Amniotic stem cell (primary cell): ENCODE measurements at regions not wholly inside any gene's neighbourhood (a gene's known extent, or its start where the extent isn't known, plus 50 kb on each side); places are given as distances from the start of the nearest gene placed in this dataset.
A peak's percentile ranks its signal among the peaks of the same experiment; 100 is the strongest.

Experiments
- DNase-seq: peaks from one replicate; lab custom pipeline; 2025; lab: John Stamatoyannopoulos, UW

DNA sequence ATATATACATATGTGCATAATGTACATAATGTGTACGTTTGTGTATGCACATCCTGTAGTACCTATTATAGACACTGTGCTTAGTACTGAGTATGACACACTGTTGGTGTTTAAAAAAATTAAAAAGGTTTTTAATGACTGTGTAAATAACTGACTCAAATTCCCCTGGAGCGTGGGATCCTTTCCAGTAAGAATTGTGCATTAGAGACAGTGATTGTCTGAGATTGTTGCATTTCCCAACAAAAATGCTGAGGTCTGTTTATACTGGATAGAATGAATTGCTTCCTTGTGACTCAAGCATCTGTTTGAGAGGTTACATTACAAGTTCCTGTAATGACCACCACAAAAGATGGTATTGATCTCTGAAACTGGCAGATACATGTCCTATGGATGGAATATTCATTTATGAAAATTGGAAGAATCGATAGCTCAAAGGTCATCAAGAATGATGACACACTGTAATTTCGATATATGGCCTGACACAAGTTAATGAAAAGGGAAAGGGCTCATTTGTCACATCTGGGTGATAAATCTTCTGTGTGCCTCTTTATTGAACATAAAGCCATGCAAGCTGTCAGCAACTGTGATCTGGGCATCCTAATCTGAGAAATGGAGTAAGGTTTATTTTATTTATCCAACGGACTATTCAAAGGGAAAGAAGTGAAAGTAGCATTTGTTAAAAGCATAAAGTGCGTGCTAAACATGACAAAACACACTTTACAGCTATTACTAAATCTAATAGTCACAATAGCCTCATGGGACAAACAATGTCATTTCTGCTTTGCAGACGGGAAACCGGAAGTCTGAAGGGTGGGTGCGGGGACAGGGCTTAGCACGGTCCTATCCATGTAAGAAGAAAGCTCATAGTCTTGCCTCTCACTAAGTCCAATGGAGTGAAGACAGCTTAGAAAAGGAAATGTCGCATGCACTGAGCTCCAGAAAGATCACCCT lies 228.8 kb downstream of the CDH11 start:
- DNase-seq, result peak; percentile 32

DNA sequence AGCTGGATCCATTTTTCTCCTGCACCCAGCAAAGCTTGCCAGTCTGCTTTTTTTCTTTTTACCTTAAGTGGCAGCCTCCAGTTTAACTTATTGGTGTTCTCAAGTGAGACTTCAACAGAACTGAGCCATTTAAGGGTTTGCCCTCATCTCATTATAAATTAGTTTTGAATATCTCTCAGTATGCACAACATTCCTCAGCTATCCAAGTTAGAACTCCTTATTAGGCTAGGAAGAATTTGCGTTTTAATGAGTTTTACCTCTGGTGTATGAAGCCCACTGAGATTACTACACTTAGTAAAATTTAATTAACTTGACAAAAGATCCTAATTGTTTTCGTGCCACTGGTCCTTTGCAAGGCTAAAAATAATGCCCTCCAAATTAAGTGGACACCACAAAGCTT lies 232.4 kb downstream of the CDH11 start:
- no peak for DNase-seq

DNA sequence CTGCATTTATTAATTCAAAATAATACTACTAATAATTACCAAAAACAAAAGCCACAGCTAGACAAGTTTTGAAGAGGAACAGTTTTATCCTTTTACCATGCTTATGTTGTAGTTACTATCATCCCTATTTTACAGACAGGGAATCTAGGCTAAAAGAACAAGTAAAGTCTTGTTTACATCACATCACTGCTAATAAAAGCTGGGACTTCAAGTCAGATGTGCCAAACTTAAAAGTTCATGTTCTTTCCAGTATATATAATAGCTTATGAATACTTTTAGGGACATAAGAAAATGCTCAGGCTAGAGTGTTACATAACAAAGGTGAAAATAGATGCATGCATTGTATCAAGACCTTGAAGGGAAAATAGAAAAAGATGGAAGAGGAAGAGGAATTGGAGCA lies 234.2 kb downstream of the CDH11 start:
- no peak for DNase-seq

DNA sequence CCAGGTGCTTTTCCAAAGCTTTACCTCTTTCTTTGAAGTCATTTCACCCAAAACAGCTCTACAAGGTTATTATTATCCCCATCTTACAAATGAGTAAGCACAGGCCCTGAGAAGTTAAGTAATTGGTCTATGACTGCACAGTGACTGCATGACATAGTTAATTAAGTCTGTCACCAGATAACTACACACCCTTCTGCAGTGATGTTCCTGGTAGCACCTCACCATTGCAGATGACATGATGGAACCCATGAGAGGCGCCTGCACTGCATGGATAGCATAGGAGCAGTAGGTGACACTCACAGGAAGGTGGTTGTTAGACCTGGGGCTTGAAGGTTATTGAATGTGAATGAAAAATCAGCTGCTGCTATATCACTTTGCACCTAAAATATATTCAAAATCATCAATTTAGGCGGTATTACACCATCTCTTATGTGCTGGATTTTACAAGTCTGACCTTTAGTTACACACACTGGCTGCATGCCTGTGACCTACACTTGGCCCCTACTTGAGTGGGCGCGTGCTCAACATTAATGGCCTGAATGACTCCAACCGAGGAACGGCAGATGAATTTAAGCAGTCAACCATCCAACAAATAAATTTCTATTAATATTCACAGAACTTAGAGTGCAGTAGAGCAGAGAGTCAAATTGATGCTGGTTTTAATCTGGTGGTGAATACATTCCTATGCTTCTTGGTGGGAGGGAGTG lies 239.6 kb downstream of the CDH11 start:
- no peak for DNase-seq

DNA sequence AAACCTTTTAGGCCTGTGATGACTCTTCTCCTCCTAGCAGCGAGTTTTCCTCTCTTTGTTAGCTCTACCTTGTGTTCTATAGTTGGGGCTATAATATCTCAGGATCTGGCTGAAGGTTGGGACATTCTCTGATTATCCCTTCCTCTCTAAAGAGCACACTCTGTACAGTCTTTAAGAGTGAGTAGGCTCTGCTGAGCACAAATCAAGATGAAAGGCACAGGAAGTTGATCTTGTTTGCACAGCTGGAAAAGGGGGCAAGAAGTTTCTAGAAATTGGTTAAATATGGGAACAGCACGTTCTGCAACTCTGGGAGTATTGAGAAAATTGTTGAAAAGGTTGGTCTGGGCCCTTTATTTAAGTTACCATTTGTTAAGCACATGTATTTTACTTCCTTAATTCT lies 240.9 kb downstream of the CDH11 start:
- DNase-seq, result no peak

DNA sequence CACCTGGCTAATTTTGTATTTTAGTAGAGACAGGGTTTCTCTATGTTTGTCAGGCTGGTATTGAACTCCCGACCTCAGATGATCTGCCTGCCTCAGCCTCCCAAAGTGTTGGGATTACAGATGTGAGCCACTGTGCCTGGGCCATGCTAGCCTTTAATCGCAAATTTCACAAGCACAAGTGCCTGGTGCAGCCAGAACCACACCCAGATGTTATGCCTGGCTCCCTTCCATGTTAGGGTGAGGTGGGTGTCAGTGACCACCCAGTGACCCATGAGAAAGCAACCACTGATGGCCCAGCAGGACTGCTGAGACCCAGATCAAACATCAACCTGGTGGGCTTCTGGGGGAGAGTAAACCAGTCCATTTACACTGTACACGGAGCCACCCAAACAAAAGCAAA lies 241.9 kb downstream of the CDH11 start:
- no peak for DNase-seq

DNA sequence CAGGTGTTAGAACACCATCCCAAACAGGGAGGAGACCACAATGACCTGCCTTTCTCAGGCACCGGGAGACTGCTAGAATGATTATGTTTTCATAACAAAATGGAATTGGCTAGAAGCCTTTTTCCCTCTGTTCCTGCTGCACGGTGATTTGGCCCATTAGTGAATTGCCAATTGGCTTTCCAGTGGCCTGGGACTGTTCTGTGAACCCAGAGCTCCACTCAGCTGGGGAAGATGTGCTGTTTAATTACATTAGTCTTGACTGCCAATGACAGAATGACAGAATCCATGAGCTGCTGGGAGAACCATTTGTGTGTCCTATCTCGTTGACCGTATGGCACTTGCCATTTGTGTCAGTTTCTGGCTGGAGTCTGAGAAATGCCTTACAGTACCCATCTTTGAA lies 242.9 kb downstream of the CDH11 start:
- no peak for DNase-seq

DNA sequence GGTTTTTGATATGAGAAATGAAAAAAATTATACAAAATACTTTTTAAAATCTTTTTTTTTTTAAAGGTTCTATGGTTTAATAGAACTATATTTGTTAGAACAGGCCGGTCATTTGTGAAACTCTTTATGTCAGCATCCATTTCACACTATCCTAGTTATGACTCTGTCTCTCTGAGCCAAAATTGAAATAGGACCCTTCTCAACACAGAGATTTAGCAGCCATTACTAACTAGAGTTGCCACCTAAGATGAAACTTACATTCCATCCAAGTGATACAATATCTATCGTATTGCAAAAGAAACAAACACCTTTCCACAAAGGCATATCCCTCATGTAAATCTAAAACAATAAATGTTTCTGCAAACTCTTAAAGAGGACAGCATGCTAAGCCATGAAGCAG lies 249.8 kb downstream of the CDH11 start:
- no peak for DNase-seq

DNA sequence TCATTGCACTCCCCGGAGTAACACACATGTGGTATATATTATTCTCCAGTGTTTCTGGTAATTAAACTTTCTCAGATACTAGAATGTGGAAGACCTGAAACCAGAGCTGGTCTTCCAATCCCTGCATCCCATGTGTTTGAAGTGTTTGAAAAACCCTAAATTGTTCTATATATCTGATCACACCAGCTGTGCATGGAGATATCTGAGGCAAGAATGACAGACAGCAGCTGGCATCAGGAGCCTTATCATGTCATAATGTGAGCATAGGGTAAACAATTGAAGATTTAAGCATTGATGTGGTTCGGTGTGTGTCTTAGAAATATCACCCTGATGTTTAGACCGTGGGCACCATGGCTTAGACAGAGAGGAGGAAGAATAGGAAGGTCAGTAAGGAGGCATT lies 251.0 kb downstream of the CDH11 start:
- no peak for DNase-seq

DNA sequence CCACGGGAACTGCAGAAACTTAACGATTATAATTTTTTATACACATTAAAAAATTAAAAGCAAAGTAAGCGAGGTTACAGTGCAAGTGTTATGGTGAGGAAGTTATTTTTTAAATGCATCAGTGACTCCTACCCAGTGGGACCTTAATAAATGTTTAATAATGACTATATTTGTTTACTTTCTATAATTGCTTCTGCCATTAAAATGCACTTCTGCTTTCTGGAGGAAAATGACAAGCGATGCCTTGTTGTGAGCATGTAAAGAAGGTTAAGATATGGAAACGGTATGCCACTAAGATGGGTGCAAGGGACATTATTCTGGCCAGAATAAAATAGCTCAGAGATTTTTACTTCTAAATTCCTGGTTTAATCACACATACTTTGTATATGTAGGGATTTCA lies 252.1 kb downstream of the CDH11 start:
- no peak for DNase-seq

DNA sequence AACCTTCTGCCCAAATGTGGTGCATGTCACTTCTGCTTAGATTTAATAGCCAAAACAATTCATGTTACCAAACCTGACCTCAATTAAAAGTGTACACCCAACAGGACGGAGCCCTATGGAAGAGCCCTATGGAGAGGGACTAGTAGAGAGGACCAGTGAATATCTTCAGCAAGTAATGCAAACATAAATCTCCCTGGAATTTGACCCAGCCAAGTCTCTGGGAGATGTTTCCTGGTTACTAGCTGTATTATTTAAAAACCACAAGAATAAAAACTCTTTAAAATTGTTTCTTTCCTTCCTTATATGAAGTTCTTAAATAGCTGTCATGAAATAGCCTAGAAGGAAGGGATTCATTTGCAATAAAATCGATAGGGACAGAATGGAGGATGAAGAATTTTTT lies 255.8 kb downstream of the CDH11 start:
- DNase-seq, result no peak

DNA sequence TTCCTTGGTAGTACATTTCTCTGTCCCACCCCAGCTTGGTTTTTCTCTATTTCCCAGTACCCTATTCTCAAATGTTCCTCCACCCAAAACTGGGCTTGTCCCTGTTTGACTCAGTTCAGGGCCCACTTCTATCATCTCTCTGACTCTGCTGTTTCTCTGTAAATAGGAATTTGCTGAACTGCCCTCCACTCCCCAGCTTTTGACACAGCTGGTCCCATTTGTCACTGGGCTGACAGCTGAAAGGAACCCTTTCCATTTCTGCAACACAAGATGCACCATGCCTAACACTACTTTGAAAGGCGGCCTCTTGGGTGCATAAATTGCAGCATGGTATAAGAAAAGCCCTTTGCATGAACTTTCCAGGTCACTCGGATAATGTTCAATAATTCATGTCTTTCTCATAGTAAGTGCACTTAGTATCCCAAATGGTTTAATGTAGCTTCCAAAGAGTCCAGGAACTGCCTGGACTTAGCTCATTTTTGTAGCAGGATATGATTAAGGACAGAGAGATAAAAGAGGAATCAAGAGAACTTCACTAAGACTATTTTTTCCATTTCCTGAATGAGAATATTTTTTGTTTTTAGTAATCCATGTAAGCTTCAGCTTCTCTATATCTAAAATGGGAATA lies 256.7 kb downstream of the CDH11 start:
- no peak for DNase-seq

DNA sequence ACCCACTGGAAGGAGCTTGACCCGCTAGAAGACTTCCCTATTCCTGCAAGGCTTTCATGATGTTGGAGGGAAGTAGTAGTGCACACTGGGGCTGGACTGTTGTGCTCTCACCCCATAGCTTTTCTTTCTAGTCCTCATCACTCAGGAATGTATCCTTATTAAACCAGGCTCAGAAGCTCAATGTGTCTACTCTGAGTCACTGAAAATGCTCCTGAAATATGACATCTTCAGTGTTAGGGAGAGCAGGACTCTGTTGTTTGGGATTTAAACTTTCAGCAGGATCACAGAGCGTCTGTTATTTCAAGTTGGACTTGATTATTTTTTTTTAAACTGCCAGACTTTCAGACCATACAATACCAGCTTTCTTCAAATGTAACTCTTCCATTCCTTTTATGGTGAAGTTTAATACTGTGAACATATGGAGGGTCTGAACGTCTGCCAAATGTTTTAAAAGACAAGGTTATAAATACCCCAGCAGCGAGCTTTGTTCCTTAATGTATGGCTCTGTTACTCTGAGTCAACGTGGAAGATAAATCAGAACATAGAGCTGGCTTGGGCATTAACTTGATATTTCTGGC lies 257.5 kb downstream of the CDH11 start:
- DNase-seq, result peak; percentile 70

DNA sequence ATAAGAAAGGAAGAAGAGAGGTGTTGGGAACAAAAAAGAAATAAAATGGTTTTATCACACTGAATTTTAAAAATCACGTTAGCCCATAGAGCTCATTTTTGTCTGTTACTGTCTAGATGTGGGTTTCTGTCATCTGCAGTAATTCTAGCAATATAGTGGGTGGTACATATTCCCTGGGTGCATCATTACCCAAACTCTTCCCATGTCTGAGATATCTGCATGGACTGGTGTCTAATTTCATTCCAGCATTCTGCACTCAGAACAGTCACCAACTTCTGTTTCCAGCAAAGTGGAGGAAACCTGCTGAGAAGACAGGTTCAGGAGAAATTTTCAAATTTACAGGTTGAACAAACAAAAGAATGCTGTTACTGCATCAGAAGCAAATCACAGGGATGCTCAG lies 263.8 kb downstream of the CDH11 start:
- DNase-seq, result no peak

DNA sequence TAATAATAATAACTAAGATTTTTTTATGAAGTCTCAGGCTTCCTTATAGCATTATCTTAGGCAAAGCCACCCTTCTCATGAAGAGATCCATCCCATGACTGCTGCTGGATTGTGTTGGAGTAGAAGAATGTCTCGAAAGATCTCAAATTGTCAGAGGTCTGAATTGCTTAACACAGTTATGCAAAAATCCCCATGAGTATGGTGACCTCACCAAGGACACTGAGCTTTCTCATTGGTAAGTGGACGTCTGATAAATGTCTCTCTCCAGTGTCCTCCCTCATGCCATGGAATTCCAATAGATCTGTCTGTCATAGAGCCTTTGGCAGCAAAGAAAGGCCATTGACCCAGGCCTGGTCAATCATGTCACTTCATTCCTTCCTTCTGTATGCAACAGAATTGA lies 264.5 kb downstream of the CDH11 start:
- no peak for DNase-seq

DNA sequence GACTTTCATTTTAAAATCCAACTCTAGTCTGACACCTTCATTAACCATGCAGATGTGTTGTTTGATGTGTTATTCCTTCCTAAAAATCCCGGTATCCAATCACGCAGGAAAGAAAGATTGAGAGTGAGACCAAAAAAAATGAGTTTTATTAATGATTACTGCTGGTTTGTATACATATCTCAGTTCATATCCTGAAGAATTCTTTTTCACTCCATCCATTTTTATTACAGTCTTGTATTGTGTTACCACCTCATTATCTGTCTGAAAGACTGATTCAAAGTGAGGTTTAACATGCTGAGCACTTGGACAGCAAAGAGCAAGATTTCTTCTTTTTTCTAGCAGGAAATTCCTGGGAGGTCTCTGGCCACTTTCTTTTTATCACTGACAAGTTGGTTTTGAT lies 268.3 kb downstream of the CDH11 start:
- DNase-seq, result no peak

DNA sequence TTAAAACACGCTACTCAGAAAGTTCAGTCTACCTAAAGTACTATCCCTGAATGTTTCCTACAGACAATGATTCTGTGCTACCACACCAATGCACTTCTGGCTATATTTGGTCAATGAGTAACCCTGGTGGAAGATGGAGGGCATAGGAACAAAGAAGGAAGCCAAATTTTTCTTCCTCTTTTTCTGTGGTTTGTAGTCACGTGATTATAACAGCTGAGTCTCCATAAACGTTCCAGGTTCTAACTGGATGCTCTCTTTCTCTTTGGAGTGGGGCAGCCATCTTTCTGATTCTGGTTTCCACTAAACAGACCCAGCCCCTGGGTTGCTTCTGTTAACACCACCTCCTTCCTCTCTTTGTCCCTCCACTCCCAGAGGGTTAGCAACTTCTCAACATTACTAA lies 274.9 kb downstream of the CDH11 start:
- DNase-seq, result no peak

DNA sequence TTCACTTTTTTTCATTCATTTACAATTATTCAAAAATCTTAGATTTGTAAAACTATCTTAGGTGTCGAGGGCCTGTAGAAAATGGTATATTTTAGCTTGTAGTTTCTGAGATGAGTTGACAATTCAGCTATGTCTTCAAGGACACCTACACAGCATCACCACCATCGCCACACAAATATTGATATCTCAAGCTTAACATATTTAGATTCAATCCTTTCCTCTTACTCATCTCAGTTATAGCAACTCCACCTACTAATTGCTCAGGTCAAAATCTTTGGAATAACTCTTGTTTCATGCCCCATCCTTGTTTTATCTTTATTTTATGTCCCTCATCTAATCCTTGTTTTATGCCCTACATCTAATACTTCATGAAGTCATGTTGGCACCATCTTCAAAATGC lies 276.8 kb downstream of the CDH11 start:
- DNase-seq, result no peak

DNA sequence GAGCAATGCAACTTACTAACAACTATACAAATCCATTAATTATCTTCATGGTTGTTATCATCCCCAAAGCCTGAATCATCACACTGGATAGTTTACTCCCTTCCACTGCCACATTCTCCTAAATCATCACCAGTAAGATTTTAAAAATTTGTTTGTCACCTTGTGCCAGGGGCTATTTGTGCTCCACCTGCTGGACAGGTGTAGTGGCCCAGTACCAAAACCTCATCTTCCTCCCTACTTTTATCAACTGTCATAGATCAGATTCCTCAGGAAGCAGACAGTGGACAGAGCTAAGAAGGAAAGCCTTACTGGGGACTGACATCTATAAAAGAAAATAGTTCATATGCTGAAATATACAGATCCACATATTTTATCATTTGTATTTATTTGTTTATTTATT lies 280.4 kb downstream of the CDH11 start:
- no peak for DNase-seq

DNA sequence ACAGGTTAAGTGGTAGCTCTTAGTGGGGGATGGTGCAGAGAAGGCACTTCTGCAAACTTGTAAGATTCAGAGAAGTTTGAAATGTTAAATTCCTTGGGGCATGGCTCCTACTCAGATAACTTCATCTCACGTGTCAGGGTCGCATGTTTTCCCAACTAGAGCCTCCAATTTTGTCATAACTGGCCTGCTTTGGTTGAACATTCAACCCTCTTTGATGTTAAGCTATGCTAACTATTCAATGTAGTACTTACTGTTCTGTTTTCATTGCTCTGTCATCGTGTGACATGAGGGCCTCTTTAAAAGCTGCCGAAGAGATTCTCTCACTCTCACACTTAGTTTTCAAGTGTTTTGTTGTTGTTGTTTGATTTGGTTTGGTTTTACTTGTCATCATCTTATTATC lies 280.8 kb downstream of the CDH11 start:
- no peak for DNase-seq

DNA sequence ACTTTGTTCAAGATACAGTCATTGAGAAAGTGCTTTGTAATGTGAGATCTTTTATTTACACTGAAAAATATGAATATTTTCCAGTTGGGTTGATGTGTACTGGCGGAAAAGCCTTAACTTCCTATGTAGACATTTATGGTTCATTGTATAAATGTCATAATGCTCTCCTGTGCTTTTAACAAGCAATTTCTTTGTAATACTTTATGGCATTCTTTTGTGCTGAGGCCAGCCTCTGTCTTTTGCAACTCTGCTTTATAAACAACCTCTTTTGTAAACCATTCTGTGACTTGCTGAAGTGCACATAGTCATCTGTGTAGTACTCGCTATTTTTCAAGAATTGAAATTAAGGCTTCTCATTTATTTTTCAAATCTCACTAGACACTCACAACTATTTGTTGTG lies 291.2 kb downstream of the CDH11 start:
- DNase-seq, result peak; percentile 13

DNA sequence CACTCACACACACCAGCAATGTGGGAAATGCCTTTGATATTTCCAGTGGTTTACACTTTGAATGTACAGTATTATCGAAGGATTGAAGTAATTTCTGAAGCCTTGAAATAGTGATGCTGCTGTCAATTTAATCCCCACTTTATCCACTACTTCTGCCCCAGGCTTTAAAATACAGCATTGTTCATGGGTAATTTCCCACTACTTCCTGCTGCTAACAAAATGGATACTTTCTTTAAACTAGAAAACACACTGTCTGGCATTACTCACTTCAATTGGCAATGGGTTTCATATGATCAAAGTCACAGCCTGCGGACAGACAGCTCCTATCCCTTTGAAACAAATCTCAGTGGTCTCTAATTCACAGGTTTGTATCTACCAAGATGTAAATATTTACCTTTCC lies 292.2 kb downstream of the CDH11 start:
- DNase-seq, result no peak

DNA sequence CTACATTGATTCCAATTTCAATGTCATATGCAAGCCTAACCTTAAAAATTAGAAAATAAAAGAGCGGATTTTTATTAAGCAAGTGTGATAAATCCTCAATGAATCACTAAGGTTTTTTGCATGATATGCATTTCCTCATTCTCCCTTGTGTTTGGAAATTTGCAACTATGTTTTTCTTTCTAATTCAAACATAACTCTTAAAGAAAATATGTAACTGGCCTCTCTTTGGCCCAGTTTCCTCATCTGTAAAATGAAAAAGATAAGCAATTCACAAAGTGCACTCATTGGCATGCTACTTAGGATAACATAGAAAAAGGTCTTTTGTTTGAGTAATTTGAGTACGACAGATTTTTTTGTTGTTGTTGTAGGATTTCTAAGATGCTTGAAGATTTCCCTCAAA lies 295.5 kb downstream of the CDH11 start:
- DNase-seq, result peak; percentile 10
